RWPE1 (cell line): ENCODE measurements at regions not wholly inside any gene's neighbourhood (a gene's known extent, or its start where the extent isn't known, plus 50 kb on each side); places are given as distances from the start of the nearest gene placed in this dataset.

Experiments
- CTCF ChIA-PET: fragments of 350-600 bp; sonication (Branson Sonifier 250); formaldehyde crosslinking; extraction: SDS; loops from one replicate; lab custom pipeline; 2021; lab: Yijun Ruan, JAX
- POLR2A ChIA-PET: fragments of 400-600 bp; formaldehyde crosslinking; extraction: SDS; loops from one replicate; lab custom pipeline; 2020; ENCODE audit warnings: antibody characterized with exemption; ENCODE audit not compliant: low non-redundant PET; lab: Yijun Ruan, JAX
- DNase-seq: peaks from one replicate; pipeline ENCODE4 v3.0.0; 2012; ENCODE audit warnings: low spot score
- H3K27ac ChIP-seq: fragments of 450-650 bp; 2 replicates; pipeline ENCODE4 v1.5.1; 2017
- CTCF ChIP-seq: fragments of 450-650 bp; conservative IDR thresholded peaks from 2 replicates; pipeline ENCODE4 v1.5.1; 2017; ENCODE audit warnings: low read depth, mild to moderate bottlenecking

- no peak for DNase-seq
- no peak overlapping the region for H3K27ac ChIP-seq
- CTCF ChIA-PET = no interaction called here
- POLR2A ChIA-PET = no interaction called here
- no peak for TF ChIP-seq CTCF
Measured at GRCh38 chr2:238643400-238643907, 204.4 kb upstream of the TWIST2 start.

GRCh38 chr2:238644095-238645081, 203.5 kb upstream of the TWIST2 start:
- ChIA-PET CTCF (no interaction called here), POLR2A (no interaction called here)
- TF ChIP-seq CTCF = no peak
- peak; percentile 24 for DNase-seq
- H3K27ac ChIP-seq = no peak overlapping the region

GRCh38 chr2:238645095-238645494, 202.8 kb upstream of the TWIST2 start:
- ChIA-PET POLR2A (no interaction called here), CTCF (interaction anchor here (0.6 kb wide), 1 partner anchor 131 kb away, joined by 5 read pairs; no protein-coding TSS in a partner anchor)
- no peak for DNase-seq
- no peak for TF ChIP-seq CTCF
- H3K27ac ChIP-seq = no peak overlapping the region

- ChIA-PET CTCF (interaction anchor here (0.6 kb wide), 1 partner anchor 132 kb away, joined by 5 read pairs; no protein-coding TSS in a partner anchor), POLR2A (no interaction called here)
- no peak for TF ChIP-seq CTCF
- no peak overlapping the region for H3K27ac ChIP-seq
- no peak for DNase-seq
Measured at GRCh38 chr2:238645716-238646115, 202.2 kb upstream of the TWIST2 start.

GRCh38 chr2:238646281-238646680, 201.6 kb upstream of the TWIST2 start:
- CTCF ChIA-PET = no interaction called here
- POLR2A ChIA-PET = no interaction called here
- H3K27ac ChIP-seq = no peak overlapping the region
- no peak for TF ChIP-seq CTCF
- no peak for DNase-seq

- TF ChIP-seq CTCF = no peak
- no peak overlapping the region for H3K27ac ChIP-seq
- ChIA-PET CTCF (no interaction called here), POLR2A (no interaction called here)
- DNase-seq = no peak
Measured at GRCh38 chr2:238646803-238647202, 201.1 kb upstream of the TWIST2 start.
